ENCODE measurements at regions not wholly inside any gene's neighbourhood (a gene's known extent, or its start where the extent isn't known, plus 50 kb on each side); places are given as distances from the start of the nearest gene placed in this dataset.

DNA sequence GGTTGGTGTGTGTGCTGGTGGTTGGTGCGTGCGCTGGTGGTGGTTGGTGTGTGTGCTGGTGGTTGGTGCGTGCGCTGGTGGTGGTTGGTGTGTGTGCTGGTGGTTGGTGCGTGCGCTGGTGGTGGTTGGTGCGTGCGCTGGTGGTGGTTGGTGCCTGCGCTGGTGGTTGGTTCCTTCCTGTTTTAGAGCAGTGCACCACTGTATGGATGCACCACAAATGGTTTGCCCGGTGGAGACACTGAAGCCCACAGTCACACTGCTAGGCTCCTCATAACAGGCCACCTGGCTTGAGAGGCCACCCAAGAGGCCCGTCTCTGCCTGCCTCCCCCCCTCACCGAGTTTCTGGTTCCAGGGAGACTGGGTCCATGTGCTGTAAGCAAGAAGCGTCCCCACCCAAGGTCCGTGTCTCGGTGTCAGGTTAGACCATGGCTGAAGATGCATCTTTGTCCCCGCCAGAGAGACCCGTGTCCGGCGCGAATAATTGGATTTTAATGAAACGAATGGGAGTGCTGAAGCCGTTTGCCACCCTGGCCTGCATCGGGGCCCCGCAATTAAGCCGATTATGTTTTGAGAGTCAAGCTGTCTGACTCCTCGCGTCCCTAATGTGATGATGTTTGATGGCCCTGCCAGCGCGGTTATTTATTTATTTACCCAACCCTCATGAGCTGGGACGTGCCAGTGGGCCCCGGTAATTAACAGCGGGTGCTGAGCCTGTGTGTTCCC is 161.3 kb upstream of the GSE1 start:
- Histone ChIP-seq H3K9me3 (replicated peaks in 1 of 3) (no peaks in the 10 kb centered on the region), H3K27ac (no peak overlapping the region), H3K36me3 (replicated peaks in 1 of 2) (no peaks in the 10 kb centered on the region), H3K4me1 (replicated peaks in 1 of 2) (peaks cover 0 to 12% of the 10 kb centered on the region in 2 donors), H3K4me3 (no peak overlapping the region), H3K27me3 (no peaks in the 10 kb centered on the region)
- intact Hi-C loops (cut with DNase I), result no loop called here
- DNase-seq, result no peak
- 82 to 88% (median 87%) methylated on average over 12 to 30 of the region's 32 CpGs for WGBS, 4 donors
- TF ChIP-seq, protein P1, sequence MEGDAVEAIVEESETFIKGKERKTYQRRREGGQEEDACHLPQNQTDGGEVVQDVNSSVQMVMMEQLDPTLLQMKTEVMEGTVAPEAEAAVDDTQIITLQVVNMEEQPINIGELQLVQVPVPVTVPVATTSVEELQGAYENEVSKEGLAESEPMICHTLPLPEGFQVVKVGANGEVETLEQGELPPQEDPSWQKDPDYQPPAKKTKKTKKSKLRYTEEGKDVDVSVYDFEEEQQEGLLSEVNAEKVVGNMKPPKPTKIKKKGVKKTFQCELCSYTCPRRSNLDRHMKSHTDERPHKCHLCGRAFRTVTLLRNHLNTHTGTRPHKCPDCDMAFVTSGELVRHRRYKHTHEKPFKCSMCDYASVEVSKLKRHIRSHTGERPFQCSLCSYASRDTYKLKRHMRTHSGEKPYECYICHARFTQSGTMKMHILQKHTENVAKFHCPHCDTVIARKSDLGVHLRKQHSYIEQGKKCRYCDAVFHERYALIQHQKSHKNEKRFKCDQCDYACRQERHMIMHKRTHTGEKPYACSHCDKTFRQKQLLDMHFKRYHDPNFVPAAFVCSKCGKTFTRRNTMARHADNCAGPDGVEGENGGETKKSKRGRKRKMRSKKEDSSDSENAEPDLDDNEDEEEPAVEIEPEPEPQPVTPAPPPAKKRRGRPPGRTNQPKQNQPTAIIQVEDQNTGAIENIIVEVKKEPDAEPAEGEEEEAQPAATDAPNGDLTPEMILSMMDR (IDR thresholded peaks at IDR 0.05), result no peak
- TF ChIP-seq POLR2A (IDR thresholded peaks at IDR 0.05), result no peak

DNA sequence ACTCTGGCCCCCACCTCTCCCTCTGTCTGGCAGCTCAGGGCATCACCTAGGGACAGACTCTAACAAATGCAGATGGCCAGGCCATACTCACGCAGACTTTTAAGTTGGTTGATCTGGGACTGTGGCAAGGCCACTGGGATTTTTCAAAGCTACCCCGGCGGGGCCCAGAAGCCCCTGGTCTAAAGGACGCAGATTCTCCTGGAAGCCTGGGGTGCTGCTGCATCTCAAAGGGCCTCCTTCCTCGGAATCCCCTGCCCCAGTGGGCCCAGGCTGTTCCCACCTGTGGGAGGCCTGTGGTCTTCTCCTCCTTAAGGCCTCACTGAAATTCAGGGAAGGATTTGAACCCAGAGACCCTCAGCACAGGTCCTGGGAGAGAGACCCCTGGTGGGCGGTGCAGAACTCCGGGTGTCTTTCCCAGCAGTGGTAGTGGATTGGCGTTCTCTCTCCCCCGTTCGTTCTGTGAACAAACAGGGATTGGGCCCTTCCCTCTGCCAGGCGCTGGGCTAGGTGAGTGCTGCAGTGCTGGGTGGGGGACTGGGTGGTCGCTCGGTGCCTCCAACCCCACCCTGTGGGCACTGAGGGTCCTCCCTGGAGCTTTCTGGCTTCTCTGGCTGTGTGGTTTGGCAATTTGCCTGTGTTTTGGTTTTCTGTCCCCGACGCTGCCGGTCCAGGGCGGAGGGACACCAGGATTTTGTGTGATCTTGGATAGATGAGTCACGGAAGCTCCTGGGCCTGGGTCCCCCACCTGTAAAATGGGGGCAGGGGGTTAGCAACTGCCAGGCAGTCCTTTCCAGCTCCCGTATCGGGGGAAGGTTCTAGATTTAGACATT is 160.5 kb upstream of the GSE1 start:
- no peak for DNase-seq
- Histone ChIP-seq H3K4me1 (replicated peaks in 1 of 2) (peaks cover 0 to 20% of the 10 kb centered on the region in 2 donors), H3K27ac (no peak overlapping the region), H3K4me3 (no peak overlapping the region), H3K36me3 (replicated peaks in 1 of 2) (no peaks in the 10 kb centered on the region), H3K9me3 (replicated peaks in 1 of 3) (no peaks in the 10 kb centered on the region), H3K27me3 (no peaks in the 10 kb centered on the region)
- 76 to 83% (median 79%) methylated on average over 13 to 20 of the region's 20 CpGs for WGBS, 4 donors
- intact Hi-C loops (cut with DNase I), result no loop called here
- TF ChIP-seq POLR2A (IDR thresholded peaks at IDR 0.05), result no peak
- TF ChIP-seq, protein P1 (IDR thresholded peaks at IDR 0.05), result no peak

DNA sequence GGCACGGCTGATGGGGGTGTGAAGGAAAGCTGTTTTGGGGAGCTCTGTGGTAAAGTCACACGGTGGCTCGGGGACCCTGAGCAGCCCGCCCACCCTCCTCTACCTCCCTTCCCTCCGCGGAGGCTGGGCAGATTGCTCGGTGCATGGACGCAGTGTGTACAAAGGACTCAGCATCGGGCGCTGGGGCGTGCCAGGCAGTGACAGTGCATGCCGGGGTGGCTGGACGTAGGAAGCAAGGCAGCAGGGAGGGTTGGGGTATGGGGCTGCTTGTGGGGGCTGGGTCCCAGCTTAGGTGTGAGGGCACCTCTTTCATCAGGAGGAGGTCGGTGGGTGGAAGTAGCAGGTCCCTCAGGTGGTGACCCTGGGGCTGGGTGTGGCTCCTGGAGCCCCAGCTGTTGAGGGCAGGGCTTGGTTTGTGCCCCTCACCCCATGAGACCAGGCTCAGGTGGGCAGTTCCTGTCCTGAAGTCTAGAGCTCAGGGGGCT is 159.9 kb upstream of the GSE1 start:
- Histone ChIP-seq H3K27ac (no peak overlapping the region), H3K27me3 (no peaks in the 10 kb centered on the region), H3K4me3 (no peak overlapping the region), H3K36me3 (replicated peaks in 1 of 2) (no peaks in the 10 kb centered on the region), H3K9me3 (replicated peaks in 1 of 3) (no peaks in the 10 kb centered on the region), H3K4me1 (replicated peaks in 1 of 2) (peaks cover 0 to 20% of the 10 kb centered on the region in 2 donors)
- intact Hi-C loops (cut with DNase I), result no loop called here
- TF ChIP-seq, protein P1 (IDR thresholded peaks at IDR 0.05), result no peak
- no peak for TF ChIP-seq POLR2A (IDR thresholded peaks at IDR 0.05)
- DNase-seq, result no peak
- 77 to 91% (median 86%) methylated on average over 9 to 14 of the region's 14 CpGs for WGBS, 4 donors

DNA sequence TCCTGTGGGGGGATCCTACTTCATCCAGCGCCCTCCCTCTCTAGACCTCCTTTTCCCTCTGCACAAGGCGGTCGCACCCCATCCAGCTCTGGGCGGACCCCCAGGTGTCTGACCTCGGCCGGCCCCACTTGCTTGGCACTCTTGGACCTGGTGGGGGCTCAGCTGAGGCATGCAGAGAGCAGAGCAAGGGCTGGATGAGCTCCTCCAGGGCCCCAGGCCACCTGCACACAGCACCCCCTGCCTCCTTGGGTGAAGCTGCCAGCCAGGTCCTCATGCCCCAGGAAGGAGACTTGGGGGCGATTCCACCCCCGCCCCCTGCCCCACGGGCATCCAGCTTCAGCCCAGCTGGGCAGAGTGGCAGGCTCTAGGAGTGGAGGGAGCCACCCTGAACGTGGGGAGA is 159.4 kb upstream of the GSE1 start:
- no peak for DNase-seq
- no peak overlapping the region for H3K4me3 ChIP-seq
- no peaks in the 10 kb centered on the region for H3K36me3 ChIP-seq (replicated peaks in 1 of 2)
- no peak overlapping the region for H3K27ac ChIP-seq
- WGBS, 4 donors, result 89 to 91% (median 90%) methylated on average over 2 to 10 of the region's 10 CpGs; no CpG with 5 or more reads in 1 of the 4 donors
- intact Hi-C loops (cut with DNase I), result no loop called here
- H3K27me3 ChIP-seq, result no peaks in the 10 kb centered on the region
- no peaks in the 10 kb centered on the region for H3K9me3 ChIP-seq (replicated peaks in 1 of 3)
- no peak for TF ChIP-seq POLR2A (IDR thresholded peaks at IDR 0.05)
- TF ChIP-seq, protein P1 (IDR thresholded peaks at IDR 0.05), result no peak
- H3K4me1 ChIP-seq (replicated peaks in 1 of 2), result peaks cover 0 to 16% of the 10 kb centered on the region in 2 donors
